ENCODE measurements at regions not wholly inside any gene's neighbourhood (a gene's known extent, or its start where the extent isn't known, plus 50 kb on each side); places are given as distances from the start of the nearest gene placed in this dataset.

GRCh38 chr4:124484940-124485339 lies 227.6 kb downstream of the ANKRD50 start:
- no peak for DNase-seq
- Mint-ChIP-seq H3K4me1 (no peaks in the 10 kb centered on the region), H3K36me3 (no peaks in the 10 kb centered on the region), H3K9me3 (peaks cover 0 to 12% (median 9%) of the 10 kb centered on the region in 6 donors), H3K4me3 (no peak overlapping the region), H3K27ac (no peak overlapping the region), H3K27me3 (ENCODE audit: low read depth in 3 of 3) (no peaks in the 10 kb centered on the region)

GRCh38 chr4:124486423-124486822 lies 226.1 kb downstream of the ANKRD50 start:
- no peak overlapping the region for H3K4me3 Mint-ChIP-seq
- peaks cover 2 to 15% (median 10%) of the 10 kb centered on the region in 6 donors for H3K9me3 Mint-ChIP-seq
- no peak overlapping the region for H3K27ac Mint-ChIP-seq
- DNase-seq = no peak
- H3K27me3 Mint-ChIP-seq (ENCODE audit: low read depth in 3 of 3) = no peaks in the 10 kb centered on the region
- H3K36me3 Mint-ChIP-seq = no peaks in the 10 kb centered on the region
- H3K4me1 Mint-ChIP-seq = no peaks in the 10 kb centered on the region

- Mint-ChIP-seq H3K27ac (no peak overlapping the region), H3K9me3 (peaks cover 2 to 17% (median 10%) of the 10 kb centered on the region in 6 donors), H3K4me1 (no peaks in the 10 kb centered on the region), H3K4me3 (no peak overlapping the region), H3K36me3 (no peaks in the 10 kb centered on the region), H3K27me3 (ENCODE audit: low read depth in 3 of 3) (peaks cover 0 to under 1% (median 0%) of the 10 kb centered on the region in 3 donors)
- DNase-seq = no peak
These were observed 224.9 kb downstream of the ANKRD50 start for GRCh38 chr4:124487651-124488050.

GRCh38 chr4:124491361-124492145 lies 221.0 kb downstream of the ANKRD50 start:
- Mint-ChIP-seq H3K4me3 (no peak overlapping the region), H3K9me3 (peaks cover 2 to 13% (median 8%) of the 10 kb centered on the region in 6 donors), H3K27ac (no peak overlapping the region), H3K36me3 (no peaks in the 10 kb centered on the region), H3K4me1 (no peaks in the 10 kb centered on the region), H3K27me3 (ENCODE audit: low read depth in 3 of 3) (peaks cover 0 to 2% (median 1%) of the 10 kb centered on the region in 3 donors)
- no peak for DNase-seq

GRCh38 chr4:124499261-124499660 lies 213.3 kb downstream of the ANKRD50 start:
- DNase-seq = no peak
- Mint-ChIP-seq H3K9me3 (peaks cover 0 to 5% (median 1%) of the 10 kb centered on the region in 6 donors), H3K27me3 (ENCODE audit: low read depth in 3 of 3) (peaks cover 0 to 1% (median 0%) of the 10 kb centered on the region in 3 donors), H3K4me1 (no peaks in the 10 kb centered on the region), H3K27ac (no peak overlapping the region), H3K4me3 (no peak overlapping the region), H3K36me3 (no peaks in the 10 kb centered on the region)

GRCh38 chr4:124501576-124501975 lies 211.0 kb downstream of the ANKRD50 start:
- Mint-ChIP-seq H3K27me3 (ENCODE audit: low read depth in 3 of 3) (no peaks in the 10 kb centered on the region), H3K36me3 (no peaks in the 10 kb centered on the region), H3K4me1 (no peaks in the 10 kb centered on the region), H3K27ac (no peak overlapping the region), H3K9me3 (peaks cover 0 to 5% (median 1%) of the 10 kb centered on the region in 6 donors), H3K4me3 (no peak overlapping the region)
- DNase-seq = no peak

GRCh38 chr4:124504431-124504830 lies 208.1 kb downstream of the ANKRD50 start:
- no peaks in the 10 kb centered on the region for H3K4me1 Mint-ChIP-seq
- H3K9me3 Mint-ChIP-seq = peaks cover 0 to 10% (median 3%) of the 10 kb centered on the region in 6 donors
- no peaks in the 10 kb centered on the region for H3K27me3 Mint-ChIP-seq (ENCODE audit: low read depth in 3 of 3)
- no peaks in the 10 kb centered on the region for H3K36me3 Mint-ChIP-seq
- DNase-seq = no peak
- H3K4me3 Mint-ChIP-seq = no peak overlapping the region
- no peak overlapping the region for H3K27ac Mint-ChIP-seq

GRCh38 chr4:124505211-124505610 lies 207.3 kb downstream of the ANKRD50 start:
- Mint-ChIP-seq H3K27ac (no peak overlapping the region), H3K9me3 (peaks cover 0 to 10% (median 5%) of the 10 kb centered on the region in 6 donors), H3K36me3 (no peaks in the 10 kb centered on the region), H3K27me3 (ENCODE audit: low read depth in 3 of 3) (peaks cover 0 to 4% (median 0%) of the 10 kb centered on the region in 3 donors), H3K4me3 (no peak overlapping the region), H3K4me1 (no peaks in the 10 kb centered on the region)
- DNase-seq = no peak

- Mint-ChIP-seq H3K27ac (no peak overlapping the region), H3K4me1 (no peaks in the 10 kb centered on the region), H3K9me3 (peaks cover 0 to 10% (median 4%) of the 10 kb centered on the region in 6 donors), H3K27me3 (ENCODE audit: low read depth in 3 of 3) (peaks cover 0 to 4% (median 0%) of the 10 kb centered on the region in 3 donors), H3K36me3 (no peaks in the 10 kb centered on the region), H3K4me3 (no peak overlapping the region)
- DNase-seq = no peak
These were observed 203.4 kb downstream of the ANKRD50 start for GRCh38 chr4:124509151-124509550.

- no peak overlapping the region for H3K4me3 Mint-ChIP-seq
- DNase-seq = no peak
- peaks cover 0 to 4% (median under 1%) of the 10 kb centered on the region in 6 donors for H3K9me3 Mint-ChIP-seq
- H3K27ac Mint-ChIP-seq = no peak overlapping the region
- peaks cover 0 to 3% (median 2%) of the 10 kb centered on the region in 3 donors for H3K27me3 Mint-ChIP-seq (ENCODE audit: low read depth in 3 of 3)
- H3K36me3 Mint-ChIP-seq = no peaks in the 10 kb centered on the region
- H3K4me1 Mint-ChIP-seq = no peaks in the 10 kb centered on the region
These were observed 197.9 kb downstream of the ANKRD50 start for GRCh38 chr4:124514588-124514987.

- Mint-ChIP-seq H3K4me3 (no peak overlapping the region), H3K9me3 (peaks cover 0 to 4% (median under 1%) of the 10 kb centered on the region in 6 donors), H3K4me1 (no peaks in the 10 kb centered on the region), H3K27me3 (ENCODE audit: low read depth in 3 of 3) (peaks cover 0 to 3% (median 0%) of the 10 kb centered on the region in 3 donors), H3K27ac (no peak overlapping the region), H3K36me3 (no peaks in the 10 kb centered on the region)
- DNase-seq = no peak
These were observed 196.9 kb downstream of the ANKRD50 start for GRCh38 chr4:124515591-124515990.

GRCh38 chr4:124519196-124519595 lies 193.3 kb downstream of the ANKRD50 start:
- H3K9me3 Mint-ChIP-seq = peaks cover 0 to 8% (median 3%) of the 10 kb centered on the region in 6 donors
- H3K27me3 Mint-ChIP-seq (ENCODE audit: low read depth in 3 of 3) = peaks cover 0 to 3% (median 0%) of the 10 kb centered on the region in 3 donors
- DNase-seq = no peak
- no peaks in the 10 kb centered on the region for H3K36me3 Mint-ChIP-seq
- no peaks in the 10 kb centered on the region for H3K4me1 Mint-ChIP-seq
- no peak overlapping the region for H3K4me3 Mint-ChIP-seq
- H3K27ac Mint-ChIP-seq = no peak overlapping the region

- Mint-ChIP-seq H3K36me3 (no peaks in the 10 kb centered on the region), H3K4me1 (no peaks in the 10 kb centered on the region), H3K27me3 (ENCODE audit: low read depth in 3 of 3) (peaks cover 0 to 3% (median 2%) of the 10 kb centered on the region in 3 donors), H3K4me3 (no peak overlapping the region), H3K27ac (no peak overlapping the region), H3K9me3 (peaks cover 5 to 10% (median 8%) of the 10 kb centered on the region in 6 donors)
- no peak for DNase-seq
These were observed 188.7 kb downstream of the ANKRD50 start for GRCh38 chr4:124523816-124524215.

- peaks cover 4 to 10% (median 7%) of the 10 kb centered on the region in 6 donors for H3K9me3 Mint-ChIP-seq
- DNase-seq = no peak
- H3K4me3 Mint-ChIP-seq = no peak overlapping the region
- no peaks in the 10 kb centered on the region for H3K36me3 Mint-ChIP-seq
- H3K27ac Mint-ChIP-seq = no peak overlapping the region
- H3K4me1 Mint-ChIP-seq = no peaks in the 10 kb centered on the region
- H3K27me3 Mint-ChIP-seq (ENCODE audit: low read depth in 3 of 3) = peaks cover 0 to 3% (median under 1%) of the 10 kb centered on the region in 3 donors
These were observed 187.0 kb downstream of the ANKRD50 start for GRCh38 chr4:124525524-124525923.

Measured in immature natural killer cell (primary cell).